Trophoblast cell (in vitro differentiated cells and primary cell): ENCODE measurements at regions not wholly inside any gene's neighbourhood (a gene's known extent, or its start where the extent isn't known, plus 50 kb on each side); places are given as distances from the start of the nearest gene placed in this dataset.

Experiments
- DNase-seq, 2 donors: peaks; one replicate each; pipeline ENCODE4 v3.0.0-alpha.2; 2016
- H2AFZ ChIP-seq: 2 replicates; pipeline ENCODE4 v1.6.1; 2013; ENCODE audit warnings: low read length, moderate library complexity, mild to moderate bottlenecking; ENCODE audit not compliant: insufficient read depth, poor library complexity
- H2AK5ac ChIP-seq: 2 replicates; pipeline ENCODE4 v1.6.1; 2013; ENCODE audit warnings: mild to moderate bottlenecking, low read length
- H2BK120ac ChIP-seq: 2 replicates; pipeline ENCODE4 v1.6.1; 2013; ENCODE audit warnings: low read length, mild to moderate bottlenecking, moderate library complexity; ENCODE audit not compliant: insufficient read depth, poor library complexity
- H2BK12ac ChIP-seq: 2 replicates; pipeline ENCODE4 v1.6.1; 2013; ENCODE audit warnings: mild to moderate bottlenecking, low read length, moderate library complexity
- H2BK5ac ChIP-seq: 2 replicates; pipeline ENCODE4 v1.6.1; 2013; ENCODE audit warnings: low read length, low read depth, moderate library complexity, mild to moderate bottlenecking; ENCODE audit not compliant: poor library complexity
- H3K14ac ChIP-seq: 2 replicates; pipeline ENCODE4 v1.6.1; 2013; ENCODE audit warnings: mild to moderate bottlenecking, low read length
- H3K18ac ChIP-seq: 2 replicates; pipeline ENCODE4 v1.6.1; 2013; ENCODE audit warnings: mild to moderate bottlenecking, low read length
- H3K23ac ChIP-seq: 2 replicates; pipeline ENCODE4 v1.6.1; 2013; ENCODE audit warnings: low read length
- H3K27ac ChIP-seq: 2 replicates; pipeline ENCODE4 v1.5.1; 2013; ENCODE audit warnings: low read depth, mild to moderate bottlenecking, inconsistent platforms, low read length, moderate library complexity
- H3K27me3 ChIP-seq: 2 replicates; pipeline ENCODE4 v1.6.1; 2013; ENCODE audit warnings: inconsistent platforms, mild to moderate bottlenecking, low read length, moderate library complexity; ENCODE audit not compliant: insufficient read depth
- H3K36me3 ChIP-seq, 2 experiments: 1 replicate in 1 of 2; 2 replicates in 1 of 2; pipeline ENCODE4 v1.6.1; 2013; ENCODE audit warnings: low read length in 2 of 2, mild to moderate bottlenecking in 2 of 2, moderate library complexity in 1 of 2; ENCODE audit not compliant: insufficient read depth in 2 of 2, control insufficient read depth in 1 of 2
- H3K4ac ChIP-seq: 2 replicates; pipeline ENCODE4 v1.6.1; 2013; ENCODE audit warnings: low read depth, mild to moderate bottlenecking, low read length, moderate library complexity
- H3K4me1 ChIP-seq, 2 experiments: 1 replicate in 1 of 2; 2 replicates in 1 of 2; pipeline ENCODE4 v1.6.1; 2013; ENCODE audit warnings: low read length in 2 of 2, mild to moderate bottlenecking in 2 of 2, moderate library complexity in 1 of 2; ENCODE audit not compliant: insufficient read depth in 2 of 2, control insufficient read depth in 1 of 2
- H3K4me2 ChIP-seq: 2 replicates; pipeline ENCODE4 v1.6.1; 2013; ENCODE audit warnings: inconsistent platforms, mild to moderate bottlenecking, low read length, moderate library complexity
- H3K4me3 ChIP-seq: 2 replicates; pipeline ENCODE4 v1.5.1; 2013; ENCODE audit warnings: mild to moderate bottlenecking, low read depth, low read length, inconsistent platforms
- H3K79me1 ChIP-seq: one replicate; pipeline ENCODE4 v1.6.1; 2013; ENCODE audit warnings: low read length
- H3K79me2 ChIP-seq: 2 replicates; pipeline ENCODE4 v1.6.1; 2013; ENCODE audit warnings: low read length, mild to moderate bottlenecking; ENCODE audit not compliant: control insufficient read depth, insufficient read depth, poor library complexity
- H3K9ac ChIP-seq: 2 replicates; pipeline ENCODE4 v1.6.1; 2013; ENCODE audit warnings: mild to moderate bottlenecking, low read length
- H3K9me3 ChIP-seq: 2 replicates; pipeline ENCODE4 v1.6.1; 2013; ENCODE audit warnings: low read depth, mild to moderate bottlenecking, control low read depth, inconsistent platforms, low read length; ENCODE audit not compliant: insufficient read depth
- H4K12ac ChIP-seq: 2 replicates; pipeline ENCODE4 v1.6.1; 2013; ENCODE audit warnings: low read depth, mild to moderate bottlenecking, low read length, moderate library complexity
- H4K8ac ChIP-seq: 2 replicates; pipeline ENCODE4 v1.6.1; 2013; ENCODE audit warnings: low read depth, mild to moderate bottlenecking, low read length, moderate library complexity
- H4K91ac ChIP-seq: one replicate; pipeline ENCODE4 v1.6.1; 2013; ENCODE audit warnings: low read depth, mild to moderate bottlenecking, low read length, moderate library complexity
- WGBS: extraction: QIAGEN DNeasy Blood & Tissue Kit; methylation state at CpG from one replicate; pipeline ENCODE4 v1.1.7; 2013; ENCODE audit warnings: missing lambda C conversion rate; ENCODE audit not compliant: insufficient read length, insufficient coverage; ENCODE audit errors: extremely low coverage; 5-methylcytosine and 5-hydroxymethylcytosine counted together

GRCh38 chr3:168218600-168218999, 122.9 kb upstream of the GOLIM4 start:
- H3K18ac ChIP-seq: no peak overlapping the region

GRCh38 chr3:168216851-168217250, 121.1 kb upstream of the GOLIM4 start:
- H3K4me1 ChIP-seq: no peaks in the 10 kb centered on the region
- no peak overlapping the region for H3K18ac ChIP-seq
- no CpG with 5 or more reads among the region's 3 CpGs for WGBS
- no peaks in the 10 kb centered on the region for H3K27me3 ChIP-seq
- no peak overlapping the region for H3K14ac ChIP-seq
- no peak overlapping the region for H3K9ac ChIP-seq
- H3K27ac ChIP-seq: no peak overlapping the region
- H2AK5ac ChIP-seq: no peak overlapping the region
- no peaks in the 10 kb centered on the region for H3K79me1 ChIP-seq
- H3K4me2 ChIP-seq: no peak overlapping the region
- no peak overlapping the region for H2BK120ac ChIP-seq
- H2AFZ ChIP-seq: no peak overlapping the region
- no peak overlapping the region for H3K4me3 ChIP-seq
- H4K91ac ChIP-seq: no peak overlapping the region
- no peak overlapping the region for H2BK12ac ChIP-seq
- no peaks in the 10 kb centered on the region for H3K36me3 ChIP-seq
- no peaks in the 10 kb centered on the region for H3K9me3 ChIP-seq
- H3K79me2 ChIP-seq: no peaks in the 10 kb centered on the region
- H2BK5ac ChIP-seq: no peak overlapping the region
- H4K8ac ChIP-seq: no peak overlapping the region
- no peak overlapping the region for H3K4ac ChIP-seq
- DNase-seq: no peak
- no peak overlapping the region for H3K23ac ChIP-seq
- H4K12ac ChIP-seq: no peak overlapping the region

More at GRCh38 chr3:168218600-168218999, 122.9 kb upstream of the GOLIM4 start:
- no CpG with 5 or more reads among the region's 2 CpGs for WGBS
- H3K4ac ChIP-seq: no peak overlapping the region
- no peak overlapping the region for H2AFZ ChIP-seq
- no peak overlapping the region for H2AK5ac ChIP-seq
- no peak overlapping the region for H3K14ac ChIP-seq
- no peak overlapping the region for H2BK12ac ChIP-seq
- no peak overlapping the region for H3K23ac ChIP-seq
- H3K27ac ChIP-seq: no peak overlapping the region
- H4K91ac ChIP-seq: no peak overlapping the region
- H2BK5ac ChIP-seq: no peak overlapping the region
- H3K36me3 ChIP-seq: no peaks in the 10 kb centered on the region
- H3K9ac ChIP-seq: no peak overlapping the region
- no peaks in the 10 kb centered on the region for H3K9me3 ChIP-seq
- no peak overlapping the region for H2BK120ac ChIP-seq
- no peak overlapping the region for H4K8ac ChIP-seq
- H3K4me1 ChIP-seq: no peaks in the 10 kb centered on the region
- no peaks in the 10 kb centered on the region for H3K79me2 ChIP-seq
- H3K4me2 ChIP-seq: no peak overlapping the region
- H3K27me3 ChIP-seq: no peaks in the 10 kb centered on the region
- peak in 1 of 2 donors; percentile 5 for DNase-seq
- no peaks in the 10 kb centered on the region for H3K79me1 ChIP-seq
- no peak overlapping the region for H4K12ac ChIP-seq
- H3K4me3 ChIP-seq: no peak overlapping the region

GRCh38 chr3:168213920-168214319, 118.2 kb upstream of the GOLIM4 start:
- no peak overlapping the region for H4K8ac ChIP-seq
- no peak overlapping the region for H3K18ac ChIP-seq
- H3K79me2 ChIP-seq: no peaks in the 10 kb centered on the region
- H2AFZ ChIP-seq: no peak overlapping the region
- no peak overlapping the region for H3K23ac ChIP-seq
- H4K12ac ChIP-seq: no peak overlapping the region
- H3K27ac ChIP-seq: no peak overlapping the region
- H3K14ac ChIP-seq: no peak overlapping the region
- WGBS: no CpG with 5 or more reads among the region's 4 CpGs
- H3K9ac ChIP-seq: no peak overlapping the region
- H3K9me3 ChIP-seq: no peaks in the 10 kb centered on the region
- H2BK5ac ChIP-seq: no peak overlapping the region
- no peak overlapping the region for H2AK5ac ChIP-seq
- H3K4me2 ChIP-seq: no peak overlapping the region
- H3K4ac ChIP-seq: no peak overlapping the region
- H3K36me3 ChIP-seq: no peaks in the 10 kb centered on the region
- no peaks in the 10 kb centered on the region for H3K4me1 ChIP-seq
- H3K79me1 ChIP-seq: no peaks in the 10 kb centered on the region
- no peak overlapping the region for H4K91ac ChIP-seq
- no peaks in the 10 kb centered on the region for H3K27me3 ChIP-seq
- H2BK12ac ChIP-seq: no peak overlapping the region
- no peak overlapping the region for H2BK120ac ChIP-seq
- DNase-seq: no peak
- H3K4me3 ChIP-seq: no peak overlapping the region

GRCh38 chr3:168212664-168213285, 117.1 kb upstream of the GOLIM4 start:
- Histone ChIP-seq H3K4ac (no peak overlapping the region), H3K9me3 (no peaks in the 10 kb centered on the region), H3K27me3 (no peaks in the 10 kb centered on the region), H3K36me3 (no peaks in the 10 kb centered on the region), H3K9ac (no peak overlapping the region), H2AFZ (no peak overlapping the region), H2AK5ac (no peak overlapping the region), H3K79me2 (no peaks in the 10 kb centered on the region), H3K14ac (no peak overlapping the region), H3K4me1 (no peaks in the 10 kb centered on the region), H3K18ac (no peak overlapping the region), H4K8ac (no peak overlapping the region), H3K4me3 (no peak overlapping the region), H2BK120ac (no peak overlapping the region), H3K27ac (no peak overlapping the region), H3K23ac (no peak overlapping the region), H3K79me1 (no peaks in the 10 kb centered on the region), H4K12ac (no peak overlapping the region), H2BK5ac (no peak overlapping the region), H2BK12ac (no peak overlapping the region), H3K4me2 (no peak overlapping the region), H4K91ac (no peak overlapping the region)
- no peak for DNase-seq
- WGBS: no CpG with 5 or more reads among the region's 3 CpGs
